A549 (cell line): ENCODE measurements at regions not wholly inside any gene's neighbourhood (a gene's known extent, or its start where the extent isn't known, plus 50 kb on each side); places are given as distances from the start of the nearest gene placed in this dataset.

Experiments
- CTCF ChIP-seq: fragments of >200 bp; sonication (Bioruptor Twin); formaldehyde crosslinking; IDR thresholded peaks from 3 replicates; pipeline ENCODE4 v1.5.1; 2016
- ESRRA ChIP-seq: fragments of 150-350 bp; IDR thresholded peaks from 2 replicates; pipeline ENCODE4 v1.6.1; 2014; ENCODE audit warnings: mild to moderate bottlenecking, low read length, borderline replicate concordance
- GATA3 ChIP-seq: IDR thresholded peaks from 2 replicates; pipeline ENCODE4 v1.6.1; 2012; ENCODE audit warnings: borderline replicate concordance
- KDM5A ChIP-seq: fragments of 200-600 bp; sonication (generic); IDR thresholded peaks from 2 replicates; pipeline ENCODE4 v1.6.1; 2016; ENCODE audit warnings: antibody characterized with exemption, mild to moderate bottlenecking
- MAX ChIP-seq: IDR thresholded peaks from 2 replicates; pipeline ENCODE4 v1.6.1; 2012
- MAZ ChIP-seq: fragments of 150-350 bp; IDR thresholded peaks from 2 replicates; pipeline ENCODE4 v1.6.1; 2014; ENCODE audit warnings: antibody characterized with exemption, low read depth, low read length, borderline replicate concordance
- MYC ChIP-seq: IDR thresholded peaks from 2 replicates; pipeline ENCODE4 v1.6.1; 2012; ENCODE audit warnings: mild to moderate bottlenecking, inconsistent platforms, low read length, improper control_type of control experiment, borderline replicate concordance
- PHF8 ChIP-seq: fragments of 200-600 bp; sonication (generic); IDR thresholded peaks from 2 replicates; pipeline ENCODE4 v1.6.1; 2016; ENCODE audit warnings: low read depth, mild to moderate bottlenecking, antibody characterized with exemption, moderate library complexity, borderline replicate concordance
- POLR2A ChIP-seq: IDR thresholded peaks from 2 replicates; pipeline ENCODE4 v1.6.1; 2012; ENCODE audit warnings: mild to moderate bottlenecking, low read length
- SREBF2 ChIP-seq: fragments of 450-650 bp; IDR thresholded peaks from 2 replicates; pipeline ENCODE4 v1.6.1; 2014; ENCODE audit warnings: mild to moderate bottlenecking, moderate library complexity

GRCh38 chr14:98606816-98607215 is 665.2 kb downstream of the BCL11B start:
- TF ChIP-seq CTCF (no peak), POLR2A (no peak), PHF8 (no peak), GATA3 (no peak), MAZ (no peak), MYC (no peak), KDM5A (no peak), MAX (no peak), SREBF2 (no peak), ESRRA (no peak)
